Neural progenitor cell (in vitro differentiated cells): ENCODE measurements at regions not wholly inside any gene's neighbourhood (a gene's known extent, or its start where the extent isn't known, plus 50 kb on each side); places are given as distances from the start of the nearest gene placed in this dataset.

Experiments
- EZH2 ChIP-seq: fragments of 200-600 bp; sonication (generic); IDR thresholded peaks from 2 replicates; pipeline ENCODE4 v1.6.1; 2017; ENCODE audit warnings: antibody characterized with exemption, mild to moderate bottlenecking, moderate library complexity
- EZH2phosphoT487 ChIP-seq: fragments of 200-600 bp; sonication (generic); IDR thresholded peaks from 2 replicates; pipeline ENCODE4 v1.6.1; 2017; ENCODE audit warnings: antibody characterized with exemption
- TF ChIP-seq, protein P1 (sequence below): fragments of 200-600 bp; sonication (generic); IDR thresholded peaks from 2 replicates; pipeline ENCODE4 v1.5.1; 2017; ENCODE audit warnings: antibody characterized with exemption, mild to moderate bottlenecking

DNA sequence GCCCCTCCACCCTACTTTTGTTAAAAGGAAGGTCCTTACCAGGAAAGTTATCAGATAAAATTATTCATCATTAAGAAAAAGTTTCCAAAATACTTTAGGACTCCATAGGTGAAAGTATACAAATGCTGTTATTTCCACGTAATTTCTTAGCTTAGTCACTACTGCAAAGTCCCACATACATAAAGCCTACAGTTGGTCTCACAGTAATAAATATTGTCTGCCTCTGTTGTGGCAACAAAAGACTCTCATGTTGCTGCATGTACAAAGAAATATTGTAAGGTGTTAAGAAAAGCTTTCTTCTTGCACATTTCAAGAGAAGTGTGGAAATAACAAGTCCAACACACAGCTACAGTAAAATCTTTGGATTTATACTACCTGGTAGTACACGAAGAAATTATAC is 102.4 kb upstream of the DST start:
- TF ChIP-seq, protein P1, sequence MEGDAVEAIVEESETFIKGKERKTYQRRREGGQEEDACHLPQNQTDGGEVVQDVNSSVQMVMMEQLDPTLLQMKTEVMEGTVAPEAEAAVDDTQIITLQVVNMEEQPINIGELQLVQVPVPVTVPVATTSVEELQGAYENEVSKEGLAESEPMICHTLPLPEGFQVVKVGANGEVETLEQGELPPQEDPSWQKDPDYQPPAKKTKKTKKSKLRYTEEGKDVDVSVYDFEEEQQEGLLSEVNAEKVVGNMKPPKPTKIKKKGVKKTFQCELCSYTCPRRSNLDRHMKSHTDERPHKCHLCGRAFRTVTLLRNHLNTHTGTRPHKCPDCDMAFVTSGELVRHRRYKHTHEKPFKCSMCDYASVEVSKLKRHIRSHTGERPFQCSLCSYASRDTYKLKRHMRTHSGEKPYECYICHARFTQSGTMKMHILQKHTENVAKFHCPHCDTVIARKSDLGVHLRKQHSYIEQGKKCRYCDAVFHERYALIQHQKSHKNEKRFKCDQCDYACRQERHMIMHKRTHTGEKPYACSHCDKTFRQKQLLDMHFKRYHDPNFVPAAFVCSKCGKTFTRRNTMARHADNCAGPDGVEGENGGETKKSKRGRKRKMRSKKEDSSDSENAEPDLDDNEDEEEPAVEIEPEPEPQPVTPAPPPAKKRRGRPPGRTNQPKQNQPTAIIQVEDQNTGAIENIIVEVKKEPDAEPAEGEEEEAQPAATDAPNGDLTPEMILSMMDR, result no peak
- TF ChIP-seq EZH2phosphoT487 (no peak), EZH2 (no peak)
